GM19351 (cell line): ENCODE measurements at regions not wholly inside any gene's neighbourhood (a gene's known extent, or its start where the extent isn't known, plus 50 kb on each side); places are given as distances from the start of the nearest gene placed in this dataset.

Experiments used
- ATAC-seq: cut with Tn5 transposase; IDR thresholded peaks from one replicate; pipeline ENCODE4 v1.9.1; 2021; ENCODE audit warnings: mild to moderate bottlenecking, moderate library complexity; ENCODE audit not compliant: unreplicated experiment

- ATAC-seq, result no peak
Measured at GRCh38 chr12:72082986-72083820, 144.6 kb downstream of the TPH2 start.

GRCh38 chr12:72084061-72084460 lies 145.4 kb downstream of the TPH2 start:
- ATAC-seq, result no peak

- no peak for ATAC-seq
Measured at GRCh38 chr12:72084880-72085279, 146.2 kb downstream of the TPH2 start.

GRCh38 chr12:72089678-72090077 lies 151.0 kb downstream of the TPH2 start:
- no peak for ATAC-seq

GRCh38 chr12:72093424-72093823 lies 154.8 kb downstream of the TPH2 start:
- ATAC-seq, result no peak

GRCh38 chr12:72093930-72094329 lies 155.3 kb downstream of the TPH2 start:
- ATAC-seq, result no peak

GRCh38 chr12:72094490-72094889 lies 155.8 kb downstream of the TPH2 start:
- no peak for ATAC-seq

GRCh38 chr12:72095025-72095424 lies 156.4 kb downstream of the TPH2 start:
- ATAC-seq, result no peak

- ATAC-seq, result no peak
Measured at GRCh38 chr12:72098622-72099021, 160.0 kb downstream of the TPH2 start.

- ATAC-seq, result no peak
Measured at GRCh38 chr12:72100854-72101253, 162.2 kb downstream of the TPH2 start.

GRCh38 chr12:72102150-72102549 lies 163.5 kb downstream of the TPH2 start:
- ATAC-seq, result no peak

GRCh38 chr12:72105849-72106248 lies 166.3 kb upstream of the TRHDE start:
- no peak for ATAC-seq

- ATAC-seq, result no peak
Measured at GRCh38 chr12:72110937-72111650, 161.1 kb upstream of the TRHDE start.

GRCh38 chr12:72111706-72112105 lies 160.5 kb upstream of the TRHDE start:
- ATAC-seq, result no peak

GRCh38 chr12:72133497-72134055 lies 138.6 kb upstream of the TRHDE start:
- ATAC-seq, result peak; percentile 44

- no peak for ATAC-seq
Measured at GRCh38 chr12:72134246-72135020, 137.7 kb upstream of the TRHDE start.

GRCh38 chr12:72135021-72135301 lies 137.2 kb upstream of the TRHDE start:
- no peak for ATAC-seq

GRCh38 chr12:72136792-72137191 lies 135.4 kb upstream of the TRHDE start:
- ATAC-seq, result no peak

GRCh38 chr12:72139411-72139810 lies 132.8 kb upstream of the TRHDE start:
- no peak for ATAC-seq

- peak; percentile 98 for ATAC-seq
Measured at GRCh38 chr12:72141381-72141780, 130.8 kb upstream of the TRHDE start.

GRCh38 chr12:72144553-72144952 lies 127.6 kb upstream of the TRHDE start:
- no peak for ATAC-seq
